Loucy (cell line): ENCODE measurements at regions not wholly inside any gene's neighbourhood (a gene's known extent, or its start where the extent isn't known, plus 50 kb on each side); places are given as distances from the start of the nearest gene placed in this dataset.

Source experiments
- H2AFZ ChIP-seq: fragments of 200-600 bp; sonication (generic); 2 replicates; pipeline ENCODE4 v1.6.0; 2016; ENCODE audit warnings: antibody characterized with exemption, mild to moderate bottlenecking, low read length, moderate library complexity
- H3F3A ChIP-seq: fragments of 200-600 bp; 2 replicates; pipeline ENCODE4 v1.6.0; 2016; ENCODE audit warnings: antibody characterized with exemption, low read depth, mild to moderate bottlenecking
- H3K27me3 ChIP-seq: fragments of 200-600 bp; sonication (generic); 2 replicates; pipeline ENCODE4 v1.6.1; 2014; ENCODE audit warnings: low read length, mild to moderate bottlenecking; ENCODE audit not compliant: insufficient read depth, poor library complexity, severe bottlenecking
- H3K36me3 ChIP-seq: fragments of 200-600 bp; sonication (generic); 2 replicates; pipeline ENCODE4 v1.6.1; 2016; ENCODE audit warnings: low read length; ENCODE audit not compliant: insufficient read depth
- H3K4me1 ChIP-seq: fragments of 200-600 bp; sonication (generic); 2 replicates; pipeline ENCODE4 v1.5.1; 2014; ENCODE audit warnings: low read length, mild to moderate bottlenecking; ENCODE audit not compliant: insufficient read depth, poor library complexity, severe bottlenecking
- H3K4me2 ChIP-seq: fragments of 200-600 bp; sonication (generic); 2 replicates; pipeline ENCODE4 v1.6.0; 2014; ENCODE audit warnings: antibody characterized with exemption, low read length, low read depth, mild to moderate bottlenecking; ENCODE audit not compliant: poor library complexity, severe bottlenecking
- H3K4me3 ChIP-seq: fragments of 200-600 bp; sonication (generic); 2 replicates; pipeline ENCODE4 v1.5.1; 2014; ENCODE audit warnings: low read length, mild to moderate bottlenecking, mixed read lengths; ENCODE audit not compliant: poor library complexity, severe bottlenecking
- H3K79me2 ChIP-seq: fragments of 200-600 bp; sonication (generic); 2 replicates; pipeline ENCODE4 v1.6.1; 2014; ENCODE audit warnings: low read length; ENCODE audit not compliant: insufficient read depth
- H3K9ac ChIP-seq: fragments of 200-600 bp; sonication (generic); 2 replicates; pipeline ENCODE4 v1.6.0; 2014; ENCODE audit warnings: mild to moderate bottlenecking, low read depth, low read length, moderate library complexity; ENCODE audit not compliant: poor library complexity, severe bottlenecking
- H3K9me2 ChIP-seq: fragments of 200-600 bp; sonication (generic); replicated peaks from 2 replicates; pipeline ENCODE4 v1.6.1; 2016; ENCODE audit warnings: low read depth, low read length, mixed read lengths
- H3K9me3 ChIP-seq: fragments of 200-600 bp; sonication (generic); 2 replicates; pipeline ENCODE4 v1.6.1; 2014; ENCODE audit warnings: mild to moderate bottlenecking, antibody characterized with exemption, low read length, low read depth; ENCODE audit not compliant: insufficient read depth
- H4K20me1 ChIP-seq: fragments of 200-600 bp; sonication (generic); 2 replicates; pipeline ENCODE4 v1.6.0; 2014; ENCODE audit warnings: antibody characterized with exemption, low read length, mild to moderate bottlenecking; ENCODE audit not compliant: insufficient read depth, poor library complexity, severe bottlenecking
- EZH2phosphoT487 ChIP-seq: fragments of 200-600 bp; IDR thresholded peaks from 2 replicates; pipeline ENCODE4 v1.6.1; 2018; ENCODE audit warnings: antibody characterized with exemption, mild to moderate bottlenecking, moderate library complexity, borderline replicate concordance
- TF ChIP-seq, protein P1 (sequence below): fragments of 200-600 bp; sonication (generic); conservative IDR thresholded peaks from 2 replicates; pipeline ENCODE4 v1.5.1; 2014; ENCODE audit warnings: mild to moderate bottlenecking, antibody characterized with exemption, low read length

GRCh38 chr14:85921241-85921640 is 391.3 kb downstream of the FLRT2 start:
- Histone ChIP-seq H3K4me2 (no peak overlapping the region), H3K36me3 (no peaks in the 10 kb centered on the region)
- TF ChIP-seq, protein P1, sequence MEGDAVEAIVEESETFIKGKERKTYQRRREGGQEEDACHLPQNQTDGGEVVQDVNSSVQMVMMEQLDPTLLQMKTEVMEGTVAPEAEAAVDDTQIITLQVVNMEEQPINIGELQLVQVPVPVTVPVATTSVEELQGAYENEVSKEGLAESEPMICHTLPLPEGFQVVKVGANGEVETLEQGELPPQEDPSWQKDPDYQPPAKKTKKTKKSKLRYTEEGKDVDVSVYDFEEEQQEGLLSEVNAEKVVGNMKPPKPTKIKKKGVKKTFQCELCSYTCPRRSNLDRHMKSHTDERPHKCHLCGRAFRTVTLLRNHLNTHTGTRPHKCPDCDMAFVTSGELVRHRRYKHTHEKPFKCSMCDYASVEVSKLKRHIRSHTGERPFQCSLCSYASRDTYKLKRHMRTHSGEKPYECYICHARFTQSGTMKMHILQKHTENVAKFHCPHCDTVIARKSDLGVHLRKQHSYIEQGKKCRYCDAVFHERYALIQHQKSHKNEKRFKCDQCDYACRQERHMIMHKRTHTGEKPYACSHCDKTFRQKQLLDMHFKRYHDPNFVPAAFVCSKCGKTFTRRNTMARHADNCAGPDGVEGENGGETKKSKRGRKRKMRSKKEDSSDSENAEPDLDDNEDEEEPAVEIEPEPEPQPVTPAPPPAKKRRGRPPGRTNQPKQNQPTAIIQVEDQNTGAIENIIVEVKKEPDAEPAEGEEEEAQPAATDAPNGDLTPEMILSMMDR: no peak
- TF ChIP-seq EZH2phosphoT487: no peak

DNA sequence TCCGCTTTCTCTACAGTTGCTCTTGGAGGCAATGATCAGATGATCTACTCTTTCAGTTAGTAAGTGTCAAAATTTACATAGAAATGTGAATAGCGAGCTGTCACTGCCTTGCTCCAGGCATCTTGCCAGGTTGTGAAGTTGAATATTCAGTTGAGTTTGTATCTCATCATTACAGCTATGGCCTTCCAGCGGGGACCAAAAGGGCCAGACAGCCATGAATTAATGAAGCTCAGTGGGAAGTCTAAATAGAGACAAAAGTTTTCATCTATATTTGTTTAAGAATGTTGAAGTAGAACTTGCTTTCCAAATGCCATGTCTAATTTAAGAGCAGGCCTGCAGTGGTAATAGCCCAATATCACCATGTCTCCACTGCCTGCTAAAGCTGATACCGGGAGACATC is 387.8 kb downstream of the FLRT2 start:
- H3K36me3 ChIP-seq: no peaks in the 10 kb centered on the region
- no peaks in the 10 kb centered on the region for H3K79me2 ChIP-seq
- TF ChIP-seq, protein P1: no peak
- no peak for TF ChIP-seq EZH2phosphoT487
- H3K27me3 ChIP-seq: no peaks in the 10 kb centered on the region
- no peaks in the 10 kb centered on the region for H3K9me3 ChIP-seq
- no peak overlapping the region for H3K9ac ChIP-seq
- H3K9me2 ChIP-seq: no peaks in the 10 kb centered on the region
- no peaks in the 10 kb centered on the region for H3K4me1 ChIP-seq
- no peak overlapping the region for H3K4me2 ChIP-seq
- H4K20me1 ChIP-seq: no peaks in the 10 kb centered on the region
- no peak overlapping the region for H2AFZ ChIP-seq
- H3K4me3 ChIP-seq: no peak overlapping the region
- no peaks in the 10 kb centered on the region for H3F3A ChIP-seq

More at GRCh38 chr14:85921241-85921640, 391.3 kb downstream of the FLRT2 start:
- Histone ChIP-seq H3K9me2 (no peaks in the 10 kb centered on the region), H3K79me2 (no peaks in the 10 kb centered on the region), H3K9ac (no peak overlapping the region), H4K20me1 (no peaks in the 10 kb centered on the region), H2AFZ (no peak overlapping the region), H3K4me1 (no peaks in the 10 kb centered on the region), H3K4me3 (no peak overlapping the region), H3K27me3 (no peaks in the 10 kb centered on the region), H3K9me3 (no peaks in the 10 kb centered on the region), H3F3A (no peaks in the 10 kb centered on the region)

DNA sequence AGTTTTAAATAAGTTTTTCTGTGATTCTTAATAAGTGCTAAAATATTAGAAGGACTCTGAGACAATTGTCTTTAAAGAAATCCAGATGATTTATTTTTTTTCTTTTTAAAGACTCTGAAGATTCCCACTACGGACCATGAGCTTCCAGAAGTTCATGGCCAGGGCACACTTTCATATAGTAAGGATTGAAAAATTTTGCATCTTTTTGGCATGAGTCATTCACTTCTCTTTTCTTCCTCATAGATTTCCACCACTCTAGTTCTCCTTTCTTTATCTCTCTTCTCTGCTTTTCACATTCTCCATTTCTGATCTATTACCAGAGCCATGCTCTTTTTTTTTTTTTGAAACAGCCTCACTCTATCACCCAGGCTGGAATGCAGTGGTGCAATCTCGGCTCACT is 385.8 kb downstream of the FLRT2 start:
- H3K9me3 ChIP-seq: no peaks in the 10 kb centered on the region
- no peaks in the 10 kb centered on the region for H3F3A ChIP-seq
- no peak overlapping the region for H2AFZ ChIP-seq
- no peaks in the 10 kb centered on the region for H3K79me2 ChIP-seq
- TF ChIP-seq EZH2phosphoT487: no peak
- TF ChIP-seq, protein P1: no peak
- H3K4me2 ChIP-seq: no peak overlapping the region
- no peak overlapping the region for H3K9ac ChIP-seq
- H4K20me1 ChIP-seq: no peaks in the 10 kb centered on the region
- no peak overlapping the region for H3K4me3 ChIP-seq
- no peaks in the 10 kb centered on the region for H3K36me3 ChIP-seq
- H3K4me1 ChIP-seq: no peaks in the 10 kb centered on the region
- no peaks in the 10 kb centered on the region for H3K9me2 ChIP-seq
- H3K27me3 ChIP-seq: no peaks in the 10 kb centered on the region
